GM23248 (cell line): ENCODE measurements at regions not wholly inside any gene's neighbourhood (a gene's known extent, or its start where the extent isn't known, plus 50 kb on each side); places are given as distances from the start of the nearest gene placed in this dataset.

Experiments used
- DNase-seq: peaks from one replicate; pipeline ENCODE4 v3.0.0-alpha.2; 2015
- H2AFZ ChIP-seq: fragments of 200-600 bp; sonication (generic); 2 replicates; pipeline ENCODE4 v1.6.1; 2016; ENCODE audit warnings: antibody characterized with exemption
- H3F3A ChIP-seq: fragments of 200-600 bp; sonication (generic); 2 replicates; pipeline ENCODE4 v1.6.1; 2016; ENCODE audit warnings: mild to moderate bottlenecking, antibody characterized with exemption, mixed run types; ENCODE audit not compliant: insufficient read depth
- H3K27ac ChIP-seq: fragments of 200-600 bp; sonication (generic); 2 replicates; pipeline ENCODE4 v1.5.1; 2016; ENCODE audit warnings: mild to moderate bottlenecking
- H3K27me3 ChIP-seq: fragments of 200-600 bp; sonication (generic); replicated peaks from 2 replicates; pipeline ENCODE4 v1.6.1; 2016; ENCODE audit warnings: mild to moderate bottlenecking; ENCODE audit not compliant: insufficient read depth
- H3K36me3 ChIP-seq: fragments of 200-600 bp; sonication (generic); 2 replicates; pipeline ENCODE4 v1.6.1; 2016; ENCODE audit warnings: low read depth, mild to moderate bottlenecking
- H3K4me1 ChIP-seq: fragments of 200-600 bp; sonication (generic); 2 replicates; pipeline ENCODE4 v1.6.1; 2016; ENCODE audit warnings: mild to moderate bottlenecking; ENCODE audit not compliant: insufficient read depth
- H3K4me2 ChIP-seq: fragments of 200-600 bp; sonication (generic); one replicate; pipeline ENCODE4 v1.6.1; 2016; ENCODE audit warnings: mild to moderate bottlenecking; ENCODE audit not compliant: unreplicated experiment
- H3K4me3 ChIP-seq: fragments of 200-600 bp; sonication (generic); 2 replicates; pipeline ENCODE4 v1.5.1; 2016; ENCODE audit warnings: mild to moderate bottlenecking
- H3K79me2 ChIP-seq: fragments of 200-600 bp; sonication (generic); 2 replicates; pipeline ENCODE4 v1.6.1; 2016; ENCODE audit warnings: mild to moderate bottlenecking; ENCODE audit not compliant: insufficient read depth
- H3K9ac ChIP-seq: fragments of 200-600 bp; sonication (generic); 2 replicates; pipeline ENCODE4 v1.6.1; 2016; ENCODE audit warnings: mild to moderate bottlenecking
- H3K9me2 ChIP-seq: fragments of 200-600 bp; sonication (generic); 2 replicates; pipeline ENCODE4 v1.6.1; 2016; ENCODE audit warnings: mixed run types, mild to moderate bottlenecking, moderate library complexity; ENCODE audit not compliant: insufficient read depth
- H3K9me3 ChIP-seq: fragments of 200-600 bp; sonication (generic); one replicate; pipeline ENCODE4 v1.6.1; 2017; ENCODE audit warnings: low read depth
- H4K20me1 ChIP-seq: fragments of 200-600 bp; sonication (generic); 2 replicates; pipeline ENCODE4 v1.6.0; 2016; ENCODE audit not compliant: insufficient read depth
- EZH2 ChIP-seq: fragments of 200-600 bp; sonication (generic); IDR thresholded peaks from 2 replicates; pipeline ENCODE4 v1.6.1; 2018; ENCODE audit warnings: antibody characterized with exemption, mild to moderate bottlenecking; ENCODE audit not compliant: insufficient read depth, poor library complexity, severe bottlenecking
- EZH2phosphoT487 ChIP-seq: fragments of 200-600 bp; sonication (generic); IDR thresholded peaks from 2 replicates; pipeline ENCODE4 v1.6.1; 2018; ENCODE audit warnings: antibody characterized with exemption, moderate library complexity, mild to moderate bottlenecking, low read depth; ENCODE audit not compliant: insufficient read depth
- WGBS, 2 experiments: methylation state at CpG; one replicate each; pipeline ENCODE4 v1.1.6; 2015 to 2017; ENCODE audit warnings: low lambda C conversion rate in 2 of 2, low coverage in 1 of 2; ENCODE audit errors: missing lambda C conversion rate in 2 of 2; 5-methylcytosine and 5-hydroxymethylcytosine counted together
- in situ Hi-C: fragments of 300-500 bp; cut with MboI; formaldehyde crosslinking; loops from 2 replicates; pipeline ENCODE4 v1.15.0; 2020

DNA sequence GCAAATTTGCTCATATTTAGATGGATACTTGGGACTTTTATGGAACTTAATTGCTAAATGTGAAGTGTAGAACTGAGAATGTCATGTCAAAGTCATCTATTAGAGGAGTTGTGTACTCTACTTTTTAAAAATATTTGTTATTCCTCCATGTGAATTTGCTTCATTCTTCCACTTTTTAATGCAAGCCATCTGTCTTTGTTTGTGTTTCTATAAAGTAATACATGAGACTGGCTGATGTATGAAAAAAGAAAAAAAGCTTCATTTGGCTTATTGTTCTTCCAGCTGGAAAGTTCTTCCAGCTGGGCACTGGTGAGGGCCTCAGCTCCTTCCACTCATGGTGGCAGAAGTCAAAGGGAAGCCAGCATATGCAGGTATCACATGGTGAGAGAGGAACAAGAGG is 114.6 kb upstream of the GRID2 start:
- Histone ChIP-seq H3K27ac (no peak overlapping the region), H3K27me3 (no peaks in the 10 kb centered on the region), H3K79me2 (no peaks in the 10 kb centered on the region), H3K4me1 (no peaks in the 10 kb centered on the region), H4K20me1 (no peaks in the 10 kb centered on the region), H3K9me3 (no peaks in the 10 kb centered on the region), H3F3A (no peaks in the 10 kb centered on the region), H3K4me3 (no peak overlapping the region), H3K9me2 (no peaks in the 10 kb centered on the region), H3K4me2 (no peak overlapping the region), H3K36me3 (no peaks in the 10 kb centered on the region), H2AFZ (no peak overlapping the region), H3K9ac (no peak overlapping the region)
- DNase-seq, result no peak
- TF ChIP-seq EZH2phosphoT487 (no peak), EZH2 (no peak)
- in situ Hi-C loops, result no loop called here

DNA sequence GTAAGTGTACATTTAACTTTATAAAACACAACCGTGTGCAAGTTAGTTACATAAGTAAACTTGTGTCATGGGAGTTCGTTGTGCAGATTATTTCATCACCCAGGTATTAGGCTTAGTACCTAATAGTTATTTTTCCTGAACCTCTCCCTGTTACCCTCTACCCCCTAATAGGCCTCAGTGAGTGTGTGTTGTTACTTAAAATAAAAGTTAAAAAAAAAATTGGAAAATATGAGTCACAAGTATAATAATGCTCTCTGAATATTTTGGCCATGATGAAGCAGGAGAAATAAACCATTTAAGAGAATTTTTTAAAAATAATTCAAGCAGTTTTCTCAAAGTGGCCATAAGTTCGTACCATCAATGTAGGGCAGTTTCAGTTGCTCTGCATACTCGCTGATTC is 105.1 kb upstream of the GRID2 start:
- Histone ChIP-seq H3K4me2 (peak overlapping the region; percentile 58), H4K20me1 (no peaks in the 10 kb centered on the region), H3K27me3 (no peaks in the 10 kb centered on the region), H3K9ac (no peak overlapping the region), H3K27ac (peak overlapping the region; percentile 41), H3K79me2 (no peaks in the 10 kb centered on the region), H3K4me1 (0 out of 2 replicates have a peak, but pooled peaks cover 3% of the 10 kb centered on the region), H3K9me3 (no peaks in the 10 kb centered on the region), H2AFZ (peak overlapping the region; percentile 42; the same call in 1 of the 2 replicates), H3K4me3 (0 out of 2 replicates have a peak overlapping the region, but pooled peaks have one; percentile 40), H3K36me3 (no peaks in the 10 kb centered on the region), H3F3A (no peaks in the 10 kb centered on the region), H3K9me2 (no peaks in the 10 kb centered on the region)
- DNase-seq, result peak; percentile 73
- TF ChIP-seq EZH2 (no peak), EZH2phosphoT487 (no peak)
- WGBS, 2 experiments, result 47 to 48% methylated on average over 4 of the region's 4 CpGs
- in situ Hi-C loops, result no loop called here

DNA sequence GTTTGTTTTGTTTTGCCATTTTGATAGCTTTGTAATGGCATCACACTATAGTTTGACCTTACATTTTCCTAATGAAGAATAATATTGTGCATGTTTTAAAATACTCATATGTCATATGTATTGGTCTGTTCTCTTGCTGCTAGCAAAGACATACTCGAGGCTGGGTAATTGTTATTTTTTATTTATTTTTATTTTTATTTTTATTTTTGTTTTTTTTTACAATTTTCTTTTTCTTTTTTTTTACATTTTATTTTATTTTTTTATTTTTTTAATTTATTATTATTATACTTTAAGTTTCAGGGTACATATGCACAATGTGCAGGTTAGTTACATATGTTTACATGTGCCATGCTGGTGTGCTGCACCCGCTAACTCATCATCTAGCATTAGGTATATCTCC is 104.6 kb upstream of the GRID2 start:
- no peak overlapping the region for H3K9ac ChIP-seq
- H4K20me1 ChIP-seq, result no peaks in the 10 kb centered on the region
- H3K4me3 ChIP-seq, result 0 out of 2 replicates have a peak overlapping the region, but pooled peaks have one; percentile 40
- H3K27ac ChIP-seq, result peak overlapping the region; percentile 41
- no peaks in the 10 kb centered on the region for H3K79me2 ChIP-seq
- H3K4me1 ChIP-seq, result 0 out of 2 replicates have a peak, but pooled peaks cover 3% of the 10 kb centered on the region
- H3K4me2 ChIP-seq, result peak overlapping the region; percentile 58
- no peak for TF ChIP-seq EZH2
- H3F3A ChIP-seq, result no peaks in the 10 kb centered on the region
- no peaks in the 10 kb centered on the region for H3K9me3 ChIP-seq
- H3K27me3 ChIP-seq, result no peaks in the 10 kb centered on the region
- no peaks in the 10 kb centered on the region for H3K9me2 ChIP-seq
- in situ Hi-C loops, result no loop called here
- no peak for DNase-seq
- peak overlapping the region; percentile 42; the same call in 1 of the 2 replicates for H2AFZ ChIP-seq
- 70 to 72% methylated on average over 1 to 2 of the region's 2 CpGs for WGBS, 2 experiments
- H3K36me3 ChIP-seq, result no peaks in the 10 kb centered on the region

DNA sequence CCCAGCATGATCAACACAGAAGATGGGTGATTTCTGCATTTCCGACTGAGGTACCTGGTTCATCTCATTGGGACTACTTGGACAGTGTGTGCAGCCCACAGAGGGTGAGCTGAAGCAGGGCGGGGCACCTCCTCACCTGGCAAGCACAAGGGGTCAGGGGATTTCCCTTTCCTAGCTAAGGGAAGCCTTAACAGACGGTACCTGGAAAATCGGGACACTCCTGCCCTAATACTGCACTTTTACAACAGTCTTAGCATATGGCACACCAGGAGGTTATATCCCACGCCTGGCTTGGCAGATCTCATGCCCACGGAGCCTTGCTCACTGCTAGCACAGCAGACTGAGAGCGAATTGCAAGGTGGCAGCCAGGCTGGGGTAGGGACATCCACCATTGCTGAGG is 92.9 kb upstream of the GRID2 start:
- Histone ChIP-seq H3K9me3 (no peaks in the 10 kb centered on the region), H3K27ac (no peak overlapping the region), H3K36me3 (no peaks in the 10 kb centered on the region), H3K79me2 (no peaks in the 10 kb centered on the region), H3K9ac (no peak overlapping the region), H3K4me2 (no peak overlapping the region), H3K4me3 (no peak overlapping the region), H3K4me1 (no peaks in the 10 kb centered on the region), H4K20me1 (no peaks in the 10 kb centered on the region), H3K27me3 (no peaks in the 10 kb centered on the region), H3F3A (no peaks in the 10 kb centered on the region), H3K9me2 (no peaks in the 10 kb centered on the region), H2AFZ (no peak overlapping the region)
- 18 to 28% methylated on average over 7 of the region's 7 CpGs for WGBS, 2 experiments
- no peak for TF ChIP-seq EZH2
- TF ChIP-seq EZH2phosphoT487, result no peak
- in situ Hi-C loops, result no loop called here
- DNase-seq, result no peak

DNA sequence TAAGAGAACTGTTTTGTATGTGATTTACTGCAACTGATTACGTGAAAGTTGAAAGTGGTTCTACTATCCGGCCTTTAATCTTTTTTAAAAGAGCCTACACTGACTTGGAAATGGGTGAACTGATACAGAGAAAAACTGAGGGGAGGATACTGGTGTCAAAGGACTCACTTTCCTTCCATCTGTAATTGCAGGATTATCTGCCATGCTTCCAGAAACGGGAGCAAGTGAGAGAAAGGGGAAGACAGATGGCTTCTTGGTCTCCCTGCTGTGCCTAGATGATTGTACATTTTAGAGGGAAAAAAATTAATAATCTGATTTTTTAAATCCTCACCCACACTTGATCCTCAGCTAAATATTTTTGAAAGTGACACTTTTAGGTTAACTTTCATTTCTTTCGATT is 88.3 kb upstream of the GRID2 start:
- H3K9me2 ChIP-seq, result no peaks in the 10 kb centered on the region
- no peaks in the 10 kb centered on the region for H3K79me2 ChIP-seq
- no peak overlapping the region for H3K27ac ChIP-seq
- no peaks in the 10 kb centered on the region for H3K9me3 ChIP-seq
- H3K9ac ChIP-seq, result no peak overlapping the region
- 27 to 30% methylated on average over 4 of the region's 4 CpGs for WGBS, 2 experiments
- TF ChIP-seq EZH2phosphoT487 (no peak), EZH2 (no peak)
- H3F3A ChIP-seq, result no peaks in the 10 kb centered on the region
- no peak overlapping the region for H3K4me2 ChIP-seq
- no peaks in the 10 kb centered on the region for H3K27me3 ChIP-seq
- no peak overlapping the region for H3K4me3 ChIP-seq
- DNase-seq, result no peak
- no peak overlapping the region for H2AFZ ChIP-seq
- in situ Hi-C loops, result no loop called here
- H3K36me3 ChIP-seq, result no peaks in the 10 kb centered on the region
- H3K4me1 ChIP-seq, result no peaks in the 10 kb centered on the region
- H4K20me1 ChIP-seq, result no peaks in the 10 kb centered on the region
